D341Med (cell line): ENCODE measurements at regions not wholly inside any gene's neighbourhood (a gene's known extent, or its start where the extent isn't known, plus 50 kb on each side); places are given as distances from the start of the nearest gene placed in this dataset.

ENCODE experiments used
- DNase-seq: peaks from one replicate; pipeline ENCODE4 v3.0.0; 2012; ENCODE audit warnings: low spot score

DNA sequence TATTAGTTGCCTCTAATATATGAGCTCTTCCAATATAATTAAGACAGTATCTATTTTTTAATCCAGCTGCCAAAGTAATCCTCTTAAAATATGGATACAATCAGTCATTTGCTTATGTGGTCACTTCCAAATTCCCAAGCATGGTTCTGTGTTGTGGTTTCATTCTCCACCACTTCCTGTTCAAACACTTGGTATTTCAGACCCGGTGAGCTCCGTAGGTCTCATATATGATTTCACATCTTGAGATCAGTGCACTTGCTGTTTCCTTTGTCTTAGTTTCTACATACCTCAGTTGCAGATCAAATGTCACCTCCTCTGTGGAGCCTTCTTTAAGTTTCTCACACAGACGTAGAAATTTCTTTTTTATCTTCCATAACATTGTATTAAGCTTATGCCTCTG lies 254.2 kb downstream of the KCNS3 start:
- DNase-seq: no peak

GRCh38 chr2:18131761-18132160 lies 253.3 kb downstream of the KCNS3 start:
- no peak for DNase-seq

- DNase-seq: no peak
Measured at GRCh38 chr2:18129348-18129747, 250.9 kb downstream of the KCNS3 start.

DNA sequence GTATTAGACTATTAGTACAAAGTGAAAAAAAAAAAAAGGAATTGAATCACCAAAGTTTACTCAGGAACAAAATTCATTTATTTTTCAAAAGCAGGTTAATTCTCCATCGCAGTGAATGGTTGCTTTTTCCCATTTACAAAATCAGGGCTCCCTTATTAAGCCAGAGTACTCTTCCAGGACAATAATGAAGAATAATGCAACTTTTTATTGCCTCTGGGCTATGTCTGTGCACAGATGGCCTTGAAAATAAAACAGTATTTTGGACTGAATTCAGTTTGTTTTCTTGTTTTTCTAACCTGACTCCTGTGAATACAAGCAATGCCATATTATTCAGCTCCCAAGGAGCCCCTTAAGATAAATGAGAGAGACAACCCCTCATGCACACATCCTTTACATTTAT lies 246.8 kb downstream of the KCNS3 start:
- no peak for DNase-seq

GRCh38 chr2:18124116-18124835 lies 245.8 kb downstream of the KCNS3 start:
- no peak for DNase-seq

DNA sequence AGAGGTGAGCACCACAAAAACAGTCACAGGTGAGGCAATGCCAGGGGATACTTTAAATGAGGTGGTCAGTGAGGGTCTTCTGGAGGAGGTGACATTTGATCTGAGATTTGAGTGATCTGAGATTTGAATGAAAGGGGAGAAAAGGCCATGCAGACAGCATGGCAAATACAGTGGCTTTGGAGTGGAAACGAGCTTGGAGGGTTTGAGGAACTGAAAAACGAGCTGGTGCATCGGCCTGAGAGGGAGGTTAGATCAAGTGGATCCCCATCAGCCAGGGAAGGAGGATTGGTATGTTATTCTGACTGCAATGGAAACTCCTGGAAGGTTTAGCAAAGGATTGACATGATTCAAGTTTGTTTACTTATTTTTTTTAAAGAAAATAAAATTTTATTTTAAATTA lies 245.1 kb downstream of the KCNS3 start:
- DNase-seq: no peak

DNA sequence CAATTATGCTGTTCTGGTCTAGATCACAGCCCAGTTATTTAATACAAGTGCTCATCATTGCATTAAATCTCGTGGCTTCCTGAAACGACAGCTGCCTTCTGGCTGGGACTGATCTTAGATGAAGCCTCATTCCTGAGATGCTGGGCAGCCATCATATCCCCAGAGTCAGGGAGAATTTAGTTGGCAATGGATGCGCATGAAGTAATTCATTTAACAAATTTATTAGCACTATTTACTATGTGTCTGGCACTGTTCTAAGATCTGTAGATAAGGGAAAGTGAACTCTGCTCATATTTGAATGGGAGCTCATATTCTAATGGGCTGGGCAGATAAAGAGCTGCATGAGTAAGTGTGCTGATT lies 244.7 kb downstream of the KCNS3 start:
- DNase-seq: no peak

GRCh38 chr2:18122544-18123210 lies 244.2 kb downstream of the KCNS3 start:
- DNase-seq: no peak

DNA sequence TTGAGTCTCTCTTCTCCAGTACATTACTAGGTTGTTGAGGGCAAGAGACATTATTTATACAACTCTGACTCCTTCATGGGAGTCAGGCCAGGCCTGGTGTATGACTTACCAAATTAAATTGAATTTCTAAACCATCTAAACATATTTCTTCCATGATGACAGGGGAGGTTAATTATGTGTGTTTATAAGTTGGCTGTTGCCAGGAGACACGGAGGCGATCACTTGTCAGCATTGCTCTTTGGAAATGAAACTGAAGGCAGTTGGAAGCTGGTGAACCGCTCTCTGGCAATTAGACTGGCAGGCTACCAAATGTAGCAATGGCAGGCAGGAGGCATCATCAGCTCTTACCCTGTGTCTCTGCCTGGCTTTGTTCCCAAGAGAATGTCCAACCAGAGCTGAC lies 241.4 kb downstream of the KCNS3 start:
- DNase-seq: no peak

- no peak for DNase-seq
Measured at GRCh38 chr2:18118703-18119102, 240.2 kb downstream of the KCNS3 start.

DNA sequence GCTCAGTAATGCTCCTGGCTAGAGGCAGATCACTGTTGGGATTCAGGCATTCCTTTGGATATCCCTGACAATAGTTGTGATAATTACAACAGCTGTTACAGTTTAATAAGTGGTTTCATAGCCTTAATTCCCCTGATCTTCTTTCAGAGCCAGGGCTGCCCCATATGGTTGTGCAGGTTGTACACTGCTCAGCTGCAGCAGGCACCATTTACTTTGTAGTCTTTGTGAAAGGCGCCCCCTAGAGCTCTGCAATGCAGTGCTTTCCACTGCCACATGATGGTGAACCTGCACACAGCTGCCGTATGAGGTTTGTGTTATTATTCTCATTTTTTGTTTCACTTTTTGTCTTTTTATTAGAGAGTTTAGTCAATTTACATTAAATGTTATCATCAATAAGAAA lies 239.1 kb downstream of the KCNS3 start:
- no peak for DNase-seq

- DNase-seq: no peak
Measured at GRCh38 chr2:18110222-18110621, 231.8 kb downstream of the KCNS3 start.

DNA sequence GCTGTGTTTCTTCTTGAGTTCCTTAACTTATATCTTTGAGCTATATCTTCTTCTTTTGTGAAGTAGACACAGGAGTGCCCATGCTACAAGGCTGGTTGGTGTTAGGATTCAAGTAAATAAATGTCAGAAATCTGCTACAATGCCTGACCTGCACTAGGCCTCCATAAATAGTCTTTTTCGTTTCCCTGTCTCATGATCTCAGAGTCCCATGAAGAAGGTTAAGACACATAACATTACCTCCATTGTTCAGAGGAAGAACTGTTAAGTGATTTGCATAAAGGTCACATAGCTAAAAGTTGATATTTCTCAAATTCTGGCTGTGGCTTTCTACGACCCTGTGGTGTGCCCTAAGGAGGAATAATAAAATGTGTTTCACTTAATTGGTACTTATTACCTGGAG lies 228.4 kb downstream of the KCNS3 start:
- DNase-seq: no peak

- DNase-seq: no peak
Measured at GRCh38 chr2:18105929-18106328, 227.5 kb downstream of the KCNS3 start.

- DNase-seq: no peak
Measured at GRCh38 chr2:18104595-18105224, 226.2 kb downstream of the KCNS3 start.

- DNase-seq: no peak
Measured at GRCh38 chr2:18096836-18097405, 218.5 kb downstream of the KCNS3 start.

GRCh38 chr2:18094277-18094676 lies 215.8 kb downstream of the KCNS3 start:
- no peak for DNase-seq

DNA sequence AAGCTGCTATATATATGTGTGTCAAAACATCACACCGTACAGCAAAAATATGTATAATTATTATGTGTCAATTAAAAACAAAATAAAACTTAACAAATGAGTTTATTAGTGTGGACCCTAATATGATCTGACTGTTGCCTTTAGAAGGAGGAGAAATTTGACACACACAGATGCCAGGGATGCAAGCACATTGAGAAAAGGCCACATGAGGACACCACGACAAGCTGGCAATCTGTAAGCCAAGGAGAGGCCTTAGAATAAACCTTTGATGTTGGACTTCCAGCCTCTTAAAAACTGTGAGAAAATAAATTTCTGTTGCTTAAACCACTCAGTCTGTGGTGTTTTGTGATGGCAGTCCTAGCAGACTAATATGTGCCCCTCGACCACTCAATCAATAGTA lies 214.7 kb downstream of the KCNS3 start:
- no peak for DNase-seq

DNA sequence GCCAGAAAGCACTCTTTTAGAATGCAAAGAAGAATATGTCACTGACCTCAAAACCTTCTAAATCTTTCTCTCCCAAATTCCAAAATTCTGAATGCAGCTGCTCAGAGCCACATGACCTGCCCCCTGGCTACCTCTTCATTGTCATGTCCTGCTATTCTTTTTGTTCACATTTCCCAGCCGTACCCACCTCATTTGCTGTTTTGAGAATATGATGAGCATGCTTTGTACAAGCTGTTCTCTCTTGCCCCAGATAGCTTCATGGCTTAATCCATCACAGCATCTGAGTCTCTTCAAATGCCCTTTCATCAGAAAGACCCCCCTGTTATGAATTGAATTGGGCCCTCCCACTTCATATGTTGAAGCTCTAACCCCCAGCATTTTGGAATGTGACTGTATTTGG lies 214.3 kb downstream of the KCNS3 start:
- no peak for DNase-seq

GRCh38 chr2:18085593-18085992 lies 207.1 kb downstream of the KCNS3 start:
- no peak for DNase-seq

DNA sequence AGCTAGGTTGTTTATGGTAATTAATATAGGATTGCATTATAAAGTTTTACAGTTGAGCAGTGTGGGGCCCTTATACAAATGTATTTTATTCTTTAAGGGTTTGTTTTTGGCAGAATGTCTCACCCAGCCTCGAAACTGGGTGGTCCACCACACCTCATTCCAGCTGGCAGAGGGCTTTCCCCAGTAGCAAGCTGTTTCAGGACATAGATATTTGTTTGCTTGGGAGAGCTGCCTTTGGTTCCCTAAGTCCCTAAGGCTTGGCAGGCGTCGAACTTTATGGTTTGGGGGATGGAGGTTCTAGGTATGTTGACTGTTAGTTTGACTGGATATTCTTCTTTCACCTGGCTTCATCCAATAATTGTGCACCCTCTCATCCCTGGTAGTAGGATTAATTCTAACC lies 205.9 kb downstream of the KCNS3 start:
- DNase-seq: no peak

DNA sequence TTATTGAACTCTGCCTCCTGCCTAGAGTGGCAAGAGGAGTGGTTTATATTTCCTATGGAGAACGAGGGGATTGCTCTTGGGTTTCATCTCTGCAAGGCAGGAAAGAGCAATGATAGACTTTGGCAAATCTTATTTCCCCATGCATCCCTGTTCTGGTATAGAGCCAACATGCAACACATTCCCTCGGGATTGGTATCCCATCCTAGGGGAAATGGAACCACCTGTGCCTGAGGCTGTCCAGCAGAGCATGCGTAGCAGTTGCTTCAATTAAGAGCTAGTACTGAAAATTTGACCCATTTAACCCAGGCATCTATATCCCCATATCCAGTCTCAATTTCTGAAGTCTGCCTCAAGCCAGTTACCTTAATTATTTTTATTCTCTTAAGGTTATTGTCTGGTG lies 205.3 kb downstream of the KCNS3 start:
- DNase-seq: no peak

DNA sequence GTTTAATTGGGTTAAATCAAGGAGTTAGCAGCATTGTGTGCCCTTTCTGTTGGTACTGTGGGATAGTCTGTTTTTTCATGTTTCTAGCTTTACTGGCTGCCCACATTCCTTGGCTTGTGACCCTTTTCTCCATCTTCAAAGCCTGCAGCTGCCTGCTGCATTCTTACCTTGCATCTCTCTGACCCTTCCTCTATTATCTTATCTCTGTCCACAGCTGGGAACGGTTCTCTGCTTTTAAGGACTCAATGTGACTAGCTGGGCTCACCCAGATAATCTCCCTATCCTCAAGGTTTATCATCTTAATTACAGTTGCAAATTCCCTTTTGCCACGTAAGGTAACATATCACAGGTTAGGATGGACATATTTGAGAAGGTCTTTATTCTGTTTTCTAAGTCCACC lies 199.7 kb downstream of the KCNS3 start:
- DNase-seq: no peak
